Midbrain (tissue), 1 donor: ENCODE measurements at regions not wholly inside any gene's neighbourhood (a gene's known extent, or its start where the extent isn't known, plus 50 kb on each side); places are given as distances from the start of the nearest gene placed in this dataset.
"Not testable (repeated sequence)": the region's sequence is repeated elsewhere in the genome, so short reads cannot be mapped to it uniquely, and the experiment has no call there.

Source experiments
- DNase-seq: peaks from one replicate; lab custom pipeline; 2025; lab: John Stamatoyannopoulos, UW

DNA sequence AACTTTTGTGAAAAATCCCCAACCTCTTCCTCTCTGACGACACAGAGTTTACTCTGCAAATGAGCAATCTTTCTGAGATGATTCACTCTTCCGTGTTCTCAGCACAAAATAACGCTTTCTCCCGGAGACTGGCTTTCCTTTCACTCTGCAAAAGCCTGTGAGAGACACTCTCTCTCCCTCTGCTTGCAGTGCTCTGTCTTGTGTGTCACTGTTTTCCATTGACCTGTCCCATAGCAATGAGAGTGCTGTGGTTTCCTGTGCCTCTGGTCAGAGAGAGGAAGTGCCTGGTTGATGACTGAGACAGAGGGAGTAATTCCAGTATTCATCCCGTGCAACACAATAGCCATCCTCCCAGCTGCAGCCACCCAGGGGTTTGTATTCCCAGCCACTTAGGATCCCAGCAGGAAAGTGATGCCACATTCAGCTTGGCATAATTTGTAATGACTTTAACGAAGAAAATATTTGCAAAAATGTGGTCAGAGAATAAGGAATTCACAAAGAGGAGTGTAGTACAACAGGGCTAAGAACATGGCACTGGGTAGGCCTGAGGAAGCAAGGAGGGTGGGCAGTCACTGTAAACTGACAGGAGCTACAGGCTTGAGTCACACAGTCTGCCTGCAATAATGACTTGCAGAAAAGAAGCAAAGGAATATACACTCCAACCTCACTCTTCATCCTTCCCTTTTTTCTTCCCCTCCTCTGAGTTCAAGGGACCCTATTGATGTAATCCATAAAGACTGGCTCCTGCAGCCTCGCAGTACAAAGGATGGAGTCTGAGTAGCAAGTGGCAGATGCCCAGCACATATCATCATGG, 463.5 kb upstream of the RGMB start:
- peak; percentile 29 for DNase-seq

- no peak for DNase-seq
These were observed 459.2 kb upstream of the RGMB start for GRCh38 chr5:98314292-98314691.

DNA sequence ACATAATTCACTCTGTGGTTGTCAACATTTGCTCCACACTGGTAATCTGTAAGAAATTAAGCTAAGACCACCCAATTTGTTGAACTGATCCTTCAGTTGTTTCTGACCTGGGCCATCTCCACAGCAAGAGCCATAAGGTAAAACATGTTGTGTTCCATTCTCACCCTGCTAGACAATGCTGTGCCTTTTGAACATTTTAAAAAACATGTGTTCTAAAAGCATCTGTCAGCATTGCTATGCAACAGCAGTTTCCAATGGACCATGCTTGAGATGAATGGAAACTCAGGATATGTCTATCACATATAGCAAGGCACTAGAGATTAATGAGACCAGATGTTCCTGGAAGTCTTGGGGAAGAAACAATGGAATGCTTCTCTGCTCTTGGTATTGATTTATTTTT, 455.1 kb upstream of the RGMB start:
- DNase-seq: no peak

- DNase-seq: no peak
These were observed 454.0 kb upstream of the RGMB start for GRCh38 chr5:98319299-98320011.

GRCh38 chr5:98320343-98320742, 453.1 kb upstream of the RGMB start:
- no peak for DNase-seq

- DNase-seq: no peak
These were observed 452.1 kb upstream of the RGMB start for GRCh38 chr5:98321361-98321760.

- not testable (repeated sequence) for DNase-seq
These were observed 448.3 kb upstream of the RGMB start for GRCh38 chr5:98325187-98325586.

DNA sequence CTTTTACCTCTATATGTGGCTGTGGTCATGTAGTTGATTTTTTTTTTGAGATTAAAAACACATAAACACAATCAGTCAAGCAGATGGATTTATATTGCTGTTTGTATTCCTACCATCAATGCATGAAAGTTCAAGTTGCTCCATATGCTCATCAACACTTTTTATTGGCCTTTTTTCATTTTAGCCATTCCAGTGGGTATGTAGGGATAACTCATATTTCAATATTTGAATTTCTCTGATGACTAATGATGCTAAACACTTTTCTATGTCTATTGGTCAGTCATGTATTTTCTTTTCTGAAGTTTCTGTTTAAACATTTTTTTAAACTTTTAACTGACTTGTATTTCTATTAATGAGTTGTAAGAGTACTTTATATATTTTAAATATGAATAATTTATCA, 445.4 kb upstream of the RGMB start:
- no peak for DNase-seq

DNA sequence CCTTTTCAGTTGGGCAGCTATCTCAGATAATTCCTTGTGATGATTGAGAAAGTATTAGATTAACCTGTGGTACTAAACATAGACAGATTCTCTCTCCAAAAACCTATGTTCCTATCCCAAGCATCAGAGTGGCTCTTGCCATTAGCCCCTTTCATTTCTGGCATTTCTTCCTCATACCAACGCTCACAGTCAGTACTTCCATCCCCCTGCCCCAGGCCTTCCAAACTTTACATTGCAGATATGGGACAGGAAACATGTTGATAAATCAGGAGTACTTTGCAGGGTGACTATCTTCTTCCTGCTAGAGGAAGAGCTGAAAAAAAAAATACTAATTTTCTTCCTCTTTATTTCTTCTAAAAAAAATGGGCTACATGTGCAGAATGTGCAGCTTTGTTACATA, 442.6 kb upstream of the RGMB start:
- no peak for DNase-seq

DNA sequence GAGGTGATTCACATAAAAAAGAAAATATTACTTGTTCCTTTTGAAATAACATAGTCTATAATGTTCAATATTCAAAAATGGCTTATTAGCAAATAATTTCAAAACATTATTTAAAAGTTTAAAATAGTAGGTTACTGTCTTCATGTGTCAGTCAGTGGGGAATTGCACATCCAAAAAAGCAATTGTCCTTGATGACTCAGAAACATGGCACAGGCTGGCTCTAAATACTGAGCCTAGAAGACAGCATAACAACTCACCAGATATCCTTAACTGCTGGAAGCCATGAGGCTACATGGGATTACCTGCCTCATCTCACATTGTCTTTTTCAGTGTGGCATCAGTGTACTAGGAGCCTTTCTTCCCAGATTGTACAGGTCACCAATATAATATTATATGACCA, 439.5 kb upstream of the RGMB start:
- DNase-seq: no peak

GRCh38 chr5:98334946-98335345, 438.5 kb upstream of the RGMB start:
- DNase-seq: no peak

DNA sequence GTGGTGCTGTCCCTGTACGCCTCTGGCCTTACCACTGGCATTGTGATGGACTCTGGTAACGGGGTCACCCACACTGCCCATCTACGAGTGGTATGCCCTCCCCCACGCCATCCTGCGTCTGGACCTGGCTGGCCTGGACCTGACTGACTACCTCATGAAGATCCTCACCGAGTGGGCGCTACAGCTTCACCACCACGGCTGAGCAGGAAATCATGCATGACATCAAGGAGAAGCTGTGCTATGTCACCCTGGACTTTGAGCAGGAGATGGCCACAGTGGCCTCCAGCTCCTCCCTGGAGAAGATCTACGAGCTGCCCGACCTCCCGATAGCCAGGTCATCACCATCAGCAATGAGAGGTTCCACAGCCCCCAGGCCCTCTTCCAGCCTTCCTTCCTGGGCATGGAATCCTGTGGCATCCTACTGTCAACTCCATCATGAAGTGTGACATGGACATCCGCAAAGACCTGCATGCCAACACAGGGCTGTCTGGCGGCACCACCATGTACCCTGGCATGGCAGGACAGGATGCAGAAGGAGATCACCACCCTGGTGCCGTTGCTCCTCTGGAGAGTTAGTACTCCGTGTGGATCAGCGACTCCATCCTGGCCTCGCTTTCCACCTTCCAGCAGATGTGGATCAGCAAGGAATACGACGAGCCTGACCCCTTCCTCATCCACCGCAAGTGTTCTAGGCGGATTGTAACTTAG, 434.2 kb upstream of the RGMB start:
- no peak for DNase-seq

- DNase-seq: no peak
These were observed 432.1 kb upstream of the RGMB start for GRCh38 chr5:98341038-98342032.

GRCh38 chr5:98342958-98343660, 430.4 kb upstream of the RGMB start:
- not testable (repeated sequence) for DNase-seq

DNA sequence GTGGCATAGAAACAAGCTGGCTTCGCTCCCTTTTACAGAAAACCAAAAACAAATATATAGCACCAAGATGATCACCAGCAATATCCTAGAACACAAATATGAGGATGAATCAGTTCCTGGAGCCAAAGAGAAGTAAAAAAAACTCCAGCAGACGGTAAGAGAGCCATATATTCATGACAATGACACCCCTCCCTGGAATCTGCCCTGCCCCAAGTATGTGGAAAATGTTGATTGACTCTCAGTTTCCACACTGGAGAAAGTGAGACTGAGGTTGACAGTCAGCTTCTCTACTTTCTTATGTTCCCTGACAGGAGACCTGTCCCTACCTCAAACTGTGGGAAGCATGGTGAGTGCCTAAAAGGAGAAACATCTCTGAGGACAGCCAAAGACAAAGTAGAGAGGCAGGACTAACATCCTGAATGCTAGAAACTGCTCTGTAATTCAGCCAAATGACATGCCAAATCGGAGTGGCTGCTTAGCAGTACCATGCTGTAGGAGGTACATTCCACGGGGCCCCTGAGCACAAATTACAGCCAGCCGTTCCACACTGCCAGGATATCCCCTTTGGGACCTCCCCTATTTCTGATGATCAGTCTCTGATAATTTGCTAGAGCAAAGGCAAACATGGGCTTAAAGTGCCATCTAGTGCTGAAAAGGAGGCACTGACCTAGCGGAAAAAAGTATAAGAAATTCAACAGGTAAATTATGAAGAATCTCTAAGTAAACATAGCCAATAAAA, 424.0 kb upstream of the RGMB start:
- DNase-seq: no peak

- DNase-seq: no peak
These were observed 423.5 kb upstream of the RGMB start for GRCh38 chr5:98349990-98350365.

DNA sequence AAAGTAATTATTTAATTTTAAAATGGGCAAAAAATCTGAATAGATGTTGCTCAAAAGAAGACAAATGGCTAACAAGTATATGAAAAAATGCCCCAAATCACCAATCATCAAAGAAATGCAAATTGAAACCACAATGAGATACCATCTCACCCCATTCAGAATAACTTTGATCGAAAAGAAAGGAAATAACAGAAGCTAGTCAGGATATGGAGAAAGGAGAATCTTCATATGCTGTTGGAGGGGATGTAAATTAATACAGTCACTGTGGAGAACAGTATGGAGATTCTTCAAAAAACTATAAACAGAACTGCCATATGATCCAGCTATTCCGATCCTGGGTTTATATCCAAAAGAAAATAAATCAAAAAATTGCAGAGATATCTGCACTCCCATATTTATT, 418.5 kb upstream of the RGMB start:
- DNase-seq: no peak

DNA sequence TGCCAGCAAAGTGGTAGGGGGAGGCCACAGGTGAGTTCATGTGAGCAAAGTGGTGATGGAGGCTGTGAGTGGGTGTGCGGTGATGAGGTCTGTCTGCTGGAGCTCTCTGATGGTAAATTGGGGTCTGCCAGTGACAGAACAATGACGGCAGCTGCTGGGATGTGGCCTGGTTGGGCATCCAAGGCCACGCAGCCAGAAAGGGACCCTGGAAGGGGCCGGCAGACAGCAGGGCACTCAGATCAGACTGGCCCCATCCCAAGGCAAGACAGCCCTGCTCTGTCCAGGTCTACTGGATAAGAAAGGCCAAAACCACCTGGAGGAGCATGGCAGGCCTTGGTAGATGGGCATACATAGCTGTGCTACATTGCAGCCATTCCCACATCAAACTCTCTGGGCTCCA, 412.9 kb upstream of the RGMB start:
- no peak for DNase-seq

DNA sequence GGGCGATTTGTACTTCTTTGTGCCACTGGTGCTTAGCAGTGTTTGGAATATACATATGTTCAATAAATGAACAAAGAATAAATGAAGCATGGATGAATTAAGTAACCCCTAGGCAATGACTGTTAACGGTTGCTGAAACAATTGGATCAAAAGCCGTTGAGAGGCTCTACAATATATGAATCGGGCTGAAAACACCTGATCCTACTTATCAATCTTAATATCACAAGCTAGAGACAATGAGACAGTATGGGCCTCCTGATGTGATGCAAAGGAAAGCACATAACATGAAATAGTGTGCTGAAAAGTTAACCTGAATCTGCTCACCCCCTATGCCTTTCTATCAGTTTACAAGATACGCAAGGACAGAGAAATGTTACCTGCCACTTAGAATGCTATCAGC, 410.3 kb upstream of the RGMB start:
- no peak for DNase-seq

DNA sequence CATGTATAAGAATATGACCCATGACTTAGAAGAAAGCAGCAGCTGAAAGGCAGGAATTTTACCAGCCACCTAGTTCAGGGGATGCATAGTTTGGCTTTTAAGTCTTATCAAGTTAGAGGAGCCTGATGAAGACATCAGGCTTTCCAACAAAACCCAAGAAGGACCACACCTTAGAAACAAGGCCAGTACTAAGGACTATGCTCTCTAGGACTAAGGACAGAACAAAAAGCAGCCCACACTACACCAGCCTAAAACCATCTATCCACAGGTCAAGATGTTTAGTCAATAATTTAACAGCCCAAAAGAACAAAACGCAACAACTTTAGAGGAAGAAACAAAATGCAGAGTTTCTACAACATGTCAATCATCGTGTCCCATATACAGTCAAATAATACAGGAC, 408.9 kb upstream of the RGMB start:
- no peak for DNase-seq
